Upper lobe of left lung (tissue), 6 donors: ENCODE measurements at regions not wholly inside any gene's neighbourhood (a gene's known extent, or its start where the extent isn't known, plus 50 kb on each side); places are given as distances from the start of the nearest gene placed in this dataset.
"Not testable (repeated sequence)": the region's sequence is repeated elsewhere in the genome, so short reads cannot be mapped to it uniquely, and the experiment has no call there.

Experiments used
- ATAC-seq, 2 donors: fragments of 200-7000 bp; cut with Tn5 transposase; one replicate each; pipeline ENCODE4 v1.9.1; 2022; ENCODE audit warnings: mild to moderate bottlenecking in 2 of 2, moderate library complexity in 2 of 2; ENCODE audit not compliant: low FRiP score in 2 of 2
- DNase-seq, 2 donors: peaks; one replicate each; pipeline ENCODE4 v3.0.0-alpha.2; 2019 to 2020
- H3K27ac ChIP-seq, 4 donors: fragments of 200-600 bp; sonication (generic); one replicate each; pipeline ENCODE4 v1.5.1; 2016 to 2019
- H3K27me3 ChIP-seq, 4 donors: fragments of 200-600 bp; sonication (generic); one replicate each; pipeline ENCODE4 v1.5.1; 2017 to 2019
- H3K36me3 ChIP-seq, 4 donors: fragments of 200-600 bp; sonication (generic); one replicate each; pipeline ENCODE4 v1.5.1; 2016 to 2019
- H3K4me1 ChIP-seq, 4 donors: fragments of 200-600 bp; sonication (generic); one replicate each; pipeline ENCODE4 v1.5.1; 2018 to 2019
- H3K4me3 ChIP-seq, 4 donors: fragments of 200-600 bp; sonication (generic); one replicate each; pipeline ENCODE4 v1.5.1; 2017 to 2019; ENCODE audit warnings: mild to moderate bottlenecking in 2 of 4, moderate library complexity in 1 of 4
- H3K9me3 ChIP-seq, 4 donors: fragments of 200-600 bp; sonication (generic); one replicate each; pipeline ENCODE4 v1.5.1; 2018 to 2019
- CTCF ChIP-seq, 6 experiments: fragments of 450-650 bp in 4 of 6; fragments of 200-600 bp in 2 of 6; sonication (generic) in 2 of 6; IDR thresholded peaks; one replicate each; pipeline ENCODE4 v1.5.1; 2016 to 2019; ENCODE audit warnings: antibody characterized with exemption in 6 of 6
- EP300 ChIP-seq, 4 donors: sonication (generic); formaldehyde crosslinking; IDR thresholded peaks; one replicate each; pipeline ENCODE4 v1.5.1; 2017; ENCODE audit warnings: antibody characterized with exemption in 4 of 4, control low read depth in 2 of 4
- POLR2A ChIP-seq, 4 donors: fragments of 450-650 bp; IDR thresholded peaks; one replicate each; pipeline ENCODE4 v1.5.1; 2016 to 2017; ENCODE audit warnings: antibody characterized with exemption in 4 of 4, mild to moderate bottlenecking in 2 of 4
- POLR2AphosphoS5 ChIP-seq, 2 donors: sonication (generic); formaldehyde crosslinking; IDR thresholded peaks; one replicate each; pipeline ENCODE4 v1.5.1; 2017; ENCODE audit warnings: antibody characterized with exemption in 2 of 2
- WGBS, 2 donors: methylation state at CpG; one replicate each; pipeline ENCODE4 v1.1.5; 2017 to 2018; 5-methylcytosine and 5-hydroxymethylcytosine counted together
- donor health status: DM: no; HTN: no; CAD: no; lungs with moderate emphysema.
- donor health status: DM: no; HTN: yes; CAD: no; lungs with severe emphysema.

- no peak for TF ChIP-seq POLR2A (IDR thresholded peaks at IDR 0.05)
- TF ChIP-seq EP300 (IDR thresholded peaks at IDR 0.05) = no peak
- no peak for TF ChIP-seq POLR2AphosphoS5 (IDR thresholded peaks at IDR 0.05)
- no peak for TF ChIP-seq CTCF (IDR thresholded peaks at IDR 0.05)
- Histone ChIP-seq H3K4me1 (no peaks in the 10 kb centered on the region), H3K9me3 (no peaks in the 10 kb centered on the region), H3K4me3 (no peak overlapping the region), H3K27me3 (no peaks in the 10 kb centered on the region), H3K27ac (no peak overlapping the region), H3K36me3 (no peaks in the 10 kb centered on the region)
- no peak for ATAC-seq
- no peak for DNase-seq
These were observed 88.7 kb downstream of the NXNL2 start for GRCh38 chr9:88623698-88624097.

GRCh38 chr9:88628114-88628513 is 93.1 kb downstream of the NXNL2 start:
- H3K9me3 ChIP-seq = no peaks in the 10 kb centered on the region
- H3K4me3 ChIP-seq = no peak overlapping the region
- ATAC-seq (no peak), DNase-seq (no peak)
- no peaks in the 10 kb centered on the region for H3K36me3 ChIP-seq
- TF ChIP-seq POLR2A (IDR thresholded peaks at IDR 0.05) = no peak
- TF ChIP-seq POLR2AphosphoS5 (IDR thresholded peaks at IDR 0.05) = no peak
- no peak for TF ChIP-seq EP300 (IDR thresholded peaks at IDR 0.05)
- TF ChIP-seq CTCF (IDR thresholded peaks at IDR 0.05) = no peak
- no peak overlapping the region for H3K27ac ChIP-seq
- H3K4me1 ChIP-seq = no peaks in the 10 kb centered on the region
- 79 to 83% methylated on average over 2 of the region's 2 CpGs for WGBS, 2 donors
- no peaks in the 10 kb centered on the region for H3K27me3 ChIP-seq

- no peak overlapping the region for H3K27ac ChIP-seq
- DNase-seq (no peak), ATAC-seq (no peak)
- TF ChIP-seq POLR2A (IDR thresholded peaks at IDR 0.05) = no peak
- no peak for TF ChIP-seq CTCF (IDR thresholded peaks at IDR 0.05)
- no peak for TF ChIP-seq EP300 (IDR thresholded peaks at IDR 0.05)
- no peak for TF ChIP-seq POLR2AphosphoS5 (IDR thresholded peaks at IDR 0.05)
- no peaks in the 10 kb centered on the region for H3K27me3 ChIP-seq
- H3K9me3 ChIP-seq = no peaks in the 10 kb centered on the region
- no peaks in the 10 kb centered on the region for H3K36me3 ChIP-seq
- no peaks in the 10 kb centered on the region for H3K4me1 ChIP-seq
- H3K4me3 ChIP-seq = no peak overlapping the region
These were observed 93.8 kb downstream of the NXNL2 start for GRCh38 chr9:88628811-88629210.

- not testable (repeated sequence) for ATAC-seq, H3K27ac ChIP-seq, H3K9me3 ChIP-seq, H3K27me3 ChIP-seq, H3K4me3 ChIP-seq, H3K4me1 ChIP-seq, H3K36me3 ChIP-seq, DNase-seq
- WGBS, 2 donors = 68 to 84% methylated on average over 3 of the region's 3 CpGs
These were observed 95.6 kb downstream of the NXNL2 start for GRCh38 chr9:88630574-88630973.

GRCh38 chr9:88635151-88635550 is 100.2 kb downstream of the NXNL2 start:
- no peak overlapping the region for H3K27ac ChIP-seq
- ATAC-seq = no peak
- H3K4me3 ChIP-seq = no peak overlapping the region
- H3K4me1 ChIP-seq = no peaks in the 10 kb centered on the region
- TF ChIP-seq CTCF (IDR thresholded peaks at IDR 0.05) = no peak
- no peak for TF ChIP-seq EP300 (IDR thresholded peaks at IDR 0.05)
- no peak for TF ChIP-seq POLR2AphosphoS5 (IDR thresholded peaks at IDR 0.05)
- TF ChIP-seq POLR2A (IDR thresholded peaks at IDR 0.05) = no peak
- no peaks in the 10 kb centered on the region for H3K36me3 ChIP-seq
- DNase-seq = no peak
- H3K9me3 ChIP-seq = peaks cover 0 to 4% (median 0%) of the 10 kb centered on the region in 4 donors
- H3K27me3 ChIP-seq = no peaks in the 10 kb centered on the region
